ENCODE measurements at regions not wholly inside any gene's neighbourhood (a gene's known extent, or its start where the extent isn't known, plus 50 kb on each side); places are given as distances from the start of the nearest gene placed in this dataset.

- FAIRE-seq: no peak
- Histone ChIP-seq H4K20me1 (replicated peaks; ENCODE audit: control insufficient read depth, insufficient read depth, low read length) (no peaks in the 10 kb centered on the region), H3K9me1 (ENCODE audit: control insufficient read depth, insufficient read depth, low read length) (no peaks in the 10 kb centered on the region), H3K4me1 (replicated peaks in 1 of 2; ENCODE audit: control insufficient read depth in 2 of 2, insufficient read depth in 2 of 2, low read length in 2 of 2) (no peaks in the 10 kb centered on the region), H3K9me3 (replicated peaks; ENCODE audit: control insufficient read depth, insufficient read depth, low read depth, low read length) (no peaks in the 10 kb centered on the region), H3K4me2 (ENCODE audit: insufficient read depth, low read length) (no peak overlapping the region), H2AFZ (ENCODE audit: low read depth, low read length) (no peak overlapping the region), H3K9ac (ENCODE audit: insufficient read depth in 1 of 2, low read depth in 2 of 2, low read length in 2 of 2) (no peak overlapping the region), H3K27me3 (ENCODE audit: control insufficient read depth in 2 of 2, insufficient read depth in 2 of 2, low read length in 2 of 2) (no peaks in the 10 kb centered on the region), H3K27ac (ENCODE audit: extremely low read depth, low read depth, low read length) (no peak overlapping the region), H3K36me3 (ENCODE audit: control insufficient read depth, insufficient read depth, low read length) (no peaks in the 10 kb centered on the region), H3K4me3 (no peak overlapping the region), H3K79me2 (ENCODE audit: control insufficient read depth, insufficient read depth, low read length) (no peaks in the 10 kb centered on the region)
- BruUV-seq (replicated peaks): no TSS peak
- CTCF ChIA-PET (ENCODE audit: low intra/inter-chr PET ratio): no interaction called here
- in situ Hi-C loops (cut with MboI): no loop called here
- TF ChIP-seq TEAD4 (IDR thresholded peaks at IDR 0.05; ENCODE audit: low read length): no peak
- TF ChIP-seq TEAD4 (CRISPR knock-in tag; IDR thresholded peaks at IDR 0.05; ENCODE audit: borderline replicate concordance): no peak
- TF ChIP-seq CAMTA2 (CRISPR knock-in tag; conservative IDR thresholded peaks at IDR 0.05): no peak
- no peak for TF ChIP-seq ADNP (tag; IDR thresholded peaks at IDR 0.05)
- no peak for TF ChIP-seq CXXC5 (CRISPR knock-in tag; IDR thresholded peaks at IDR 0.05)
- TF ChIP-seq SLC30A9 (CRISPR knock-in tag; IDR thresholded peaks at IDR 0.05): no peak
- no peak for TF ChIP-seq CEBPB (tag; IDR thresholded peaks at IDR 0.05)
- no peak for TF ChIP-seq SOX6 (IDR thresholded peaks at IDR 0.05)
- TF ChIP-seq TRIM28 (IDR thresholded peaks at IDR 0.05): no peak
- no peak for TF ChIP-seq SREBF1 (IDR thresholded peaks at IDR 0.05; ENCODE audit: borderline replicate concordance, low read depth, low read length)
- TF ChIP-seq MAFG (tag; conservative IDR thresholded peaks at IDR 0.05): no peak
- TF ChIP-seq GTF2E2 (tag; IDR thresholded peaks at IDR 0.05): no peak
- TF ChIP-seq ZNF140 (CRISPR knock-in tag; IDR thresholded peaks at IDR 0.05): no peak
- no peak for TF ChIP-seq FOXA3 (CRISPR knock-in tag; conservative IDR thresholded peaks at IDR 0.05 in 1 of 2, IDR thresholded peaks at IDR 0.05 in 1 of 2)
- TF ChIP-seq DIDO1 (tag; IDR thresholded peaks at IDR 0.05; ENCODE audit: low read depth): no peak
- TF ChIP-seq E2F3 (CRISPR knock-in tag; IDR thresholded peaks at IDR 0.05): no peak
- WGBS (ENCODE audit: insufficient coverage, low coverage, missing lambda C conversion rate): 3% methylated on average over 6 of the region's 6 CpGs
- intact Hi-C loops (cut with micrococcal nuclease): no loop called here
- DNase-seq (ENCODE audit: extremely low read depth in 1 of 4, low spot score in 3 of 4): no peak
- ATAC-seq: no peak
- POLR2A ChIA-PET: no interaction called here
Measured at GRCh38 chr2:13536941-13537340, 820.2 kb downstream of the TRIB2 start.
